HEK293 (cell line): ENCODE measurements at regions not wholly inside any gene's neighbourhood (a gene's known extent, or its start where the extent isn't known, plus 50 kb on each side); places are given as distances from the start of the nearest gene placed in this dataset.

ENCODE experiments used
- REPIN1 ChIP-seq: fragments of 450-650 bp; formaldehyde crosslinking; IDR thresholded peaks from 2 replicates; pipeline ENCODE4 v1.5.1; 2017; ENCODE audit warnings: missing biosample characterization, missing genetic modification characterization, low read depth
- TF ChIP-seq, protein P1 (sequence below): fragments of 450-650 bp; formaldehyde crosslinking; conservative IDR thresholded peaks from 2 replicates; pipeline ENCODE4 v1.5.1; 2016; ENCODE audit warnings: low read depth, missing biosample characterization, missing genetic modification characterization

DNA sequence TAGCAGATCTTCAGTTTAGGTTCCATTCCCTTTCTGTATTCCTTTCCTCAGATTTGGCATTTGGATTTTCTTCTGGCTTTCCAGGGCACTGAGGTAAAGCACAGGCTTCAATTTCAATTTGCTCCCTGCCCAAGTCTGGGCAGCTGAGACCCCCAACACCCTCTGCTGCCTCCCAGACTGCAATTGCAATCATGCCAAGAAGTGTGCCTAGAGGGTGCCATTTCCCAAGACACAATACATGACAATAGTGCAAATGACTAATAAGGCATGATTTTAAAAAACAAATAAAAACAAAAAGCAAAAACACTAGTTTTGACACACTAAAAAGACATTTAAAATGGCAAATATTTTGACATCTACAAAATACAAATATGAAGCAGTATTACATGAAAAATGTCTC is 364.8 kb downstream of the EPM2A start:
- TF ChIP-seq REPIN1 (tag by site-specific recombination) = no peak
- TF ChIP-seq, protein P1, sequence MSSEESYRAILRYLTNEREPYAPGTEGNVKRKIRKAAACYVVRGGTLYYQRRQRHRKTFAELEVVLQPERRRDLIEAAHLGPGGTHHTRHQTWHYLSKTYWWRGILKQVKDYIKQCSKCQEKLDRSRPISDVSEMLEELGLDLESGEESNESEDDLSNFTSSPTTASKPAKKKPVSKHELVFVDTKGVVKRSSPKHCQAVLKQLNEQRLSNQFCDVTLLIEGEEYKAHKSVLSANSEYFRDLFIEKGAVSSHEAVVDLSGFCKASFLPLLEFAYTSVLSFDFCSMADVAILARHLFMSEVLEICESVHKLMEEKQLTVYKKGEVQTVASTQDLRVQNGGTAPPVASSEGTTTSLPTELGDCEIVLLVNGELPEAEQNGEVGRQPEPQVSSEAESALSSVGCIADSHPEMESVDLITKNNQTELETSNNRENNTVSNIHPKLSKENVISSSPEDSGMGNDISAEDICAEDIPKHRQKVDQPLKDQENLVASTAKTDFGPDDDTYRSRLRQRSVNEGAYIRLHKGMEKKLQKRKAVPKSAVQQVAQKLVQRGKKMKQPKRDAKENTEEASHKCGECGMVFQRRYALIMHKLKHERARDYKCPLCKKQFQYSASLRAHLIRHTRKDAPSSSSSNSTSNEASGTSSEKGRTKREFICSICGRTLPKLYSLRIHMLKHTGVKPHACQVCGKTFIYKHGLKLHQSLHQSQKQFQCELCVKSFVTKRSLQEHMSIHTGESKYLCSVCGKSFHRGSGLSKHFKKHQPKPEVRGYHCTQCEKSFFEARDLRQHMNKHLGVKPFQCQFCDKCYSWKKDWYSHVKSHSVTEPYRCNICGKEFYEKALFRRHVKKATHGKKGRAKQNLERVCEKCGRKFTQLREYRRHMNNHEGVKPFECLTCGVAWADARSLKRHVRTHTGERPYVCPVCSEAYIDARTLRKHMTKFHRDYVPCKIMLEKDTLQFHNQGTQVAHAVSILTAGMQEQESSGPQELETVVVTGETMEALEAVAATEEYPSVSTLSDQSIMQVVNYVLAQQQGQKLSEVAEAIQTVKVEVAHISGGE (tag by site-specific recombination) = no peak
